Testis (tissue), 2 donors: ENCODE measurements at regions not wholly inside any gene's neighbourhood (a gene's known extent, or its start where the extent isn't known, plus 50 kb on each side); places are given as distances from the start of the nearest gene placed in this dataset.

Experiments used
- DNase-seq: peaks from one replicate; pipeline ENCODE4 v3.0.0-alpha.2; 2019
- H3K27ac ChIP-seq, 2 donors: fragments of 200-600 bp; sonication (generic); one replicate each; pipeline ENCODE4 v1.5.1; 2019
- H3K27me3 ChIP-seq: fragments of 200-600 bp; sonication (generic); one replicate; pipeline ENCODE4 v1.5.1; 2019
- H3K36me3 ChIP-seq: fragments of 200-600 bp; sonication (generic); one replicate; pipeline ENCODE4 v1.5.1; 2017; ENCODE audit warnings: low read depth; ENCODE audit errors: missing control alignments
- H3K4me1 ChIP-seq: fragments of 200-600 bp; sonication (generic); one replicate; pipeline ENCODE4 v1.5.1; 2019
- H3K4me3 ChIP-seq, 2 donors: fragments of 200-600 bp; sonication (generic); one replicate each; pipeline ENCODE4 v1.5.1; 2017 to 2019
- H3K9me3 ChIP-seq: fragments of 200-600 bp; sonication (generic); one replicate; pipeline ENCODE4 v1.5.1; 2017
- CTCF ChIP-seq, 3 experiments: fragments of 450-650 bp in 2 of 3; fragments of 200-600 bp in 1 of 3; sonication (generic) in 1 of 3; IDR thresholded peaks; one replicate each; pipeline ENCODE4 v1.5.1; 2016 to 2019; ENCODE audit warnings: antibody characterized with exemption in 3 of 3, mild to moderate bottlenecking in 2 of 3, moderate library complexity in 1 of 3
- POLR2A ChIP-seq: fragments of 450-650 bp; IDR thresholded peaks from one replicate; pipeline ENCODE4 v1.6.1; 2017; ENCODE audit warnings: antibody characterized with exemption, mild to moderate bottlenecking, moderate library complexity
- WGBS, 2 donors: methylation state at CpG; one replicate each; pipeline ENCODE4 v1.1.5; 2018; 5-methylcytosine and 5-hydroxymethylcytosine counted together
- intact Hi-C: fragments of 100-400 bp; cut with DNase I; formaldehyde crosslinking; loops from one replicate; pipeline ENCODE4 v1.15.1; 2023; ENCODE audit warnings: low total_unique reads

DNA sequence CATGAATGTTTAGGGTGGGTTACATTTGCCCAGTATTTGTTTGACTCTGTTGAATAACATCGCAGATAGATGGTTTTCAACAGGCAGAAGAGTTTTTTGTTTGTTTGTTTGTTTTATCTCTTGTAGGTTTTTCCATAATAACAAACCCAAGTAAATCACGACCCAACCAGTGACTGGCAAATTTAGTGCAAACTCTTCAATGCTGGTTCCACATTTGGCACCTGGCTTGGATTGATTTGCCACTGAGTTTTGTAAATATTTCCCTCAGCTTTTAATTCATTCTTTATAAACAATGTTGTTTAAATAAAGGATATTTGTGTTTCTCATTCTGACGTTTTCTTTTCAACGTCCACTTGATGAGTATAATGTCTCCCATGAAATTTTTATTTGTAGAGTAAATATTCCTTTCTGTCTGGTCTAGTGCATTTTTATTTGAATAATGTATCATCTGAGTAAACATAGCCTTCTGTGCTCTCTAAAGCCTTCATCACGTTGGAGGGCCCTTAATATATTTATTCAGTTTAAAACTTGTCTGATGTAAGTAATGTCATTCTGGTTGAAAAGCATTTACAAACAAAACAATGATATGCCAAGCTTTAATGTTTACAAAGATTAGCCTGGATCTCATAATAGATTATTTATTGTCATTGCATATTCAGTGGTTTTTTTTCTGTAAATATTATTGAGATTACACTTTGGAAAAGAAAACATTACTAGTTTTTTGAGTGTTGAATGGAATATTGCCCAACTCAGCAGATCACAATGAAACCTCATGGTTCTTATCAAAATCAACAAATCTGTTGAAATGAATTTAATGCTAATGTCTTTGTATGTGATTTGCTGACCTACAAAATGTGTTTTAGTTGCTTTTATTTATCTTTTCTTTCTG lies 90.4 kb upstream of the PEG3 start:
- H3K4me1 ChIP-seq = no peaks in the 10 kb centered on the region
- TF ChIP-seq POLR2A (no peak), CTCF (IDR thresholded peaks at IDR 0.05) (no peak)
- no peak overlapping the region for H3K4me3 ChIP-seq
- no peaks in the 10 kb centered on the region for H3K27me3 ChIP-seq
- intact Hi-C loops = no loop called here
- 55 to 60% methylated on average over 5 of the region's 5 CpGs for WGBS, 2 donors
- no peak for DNase-seq
- no peaks in the 10 kb centered on the region for H3K36me3 ChIP-seq
- H3K27ac ChIP-seq = no peak overlapping the region
- H3K9me3 ChIP-seq = no peaks in the 10 kb centered on the region

GRCh38 chr19:56933014-56933705 lies 92.6 kb upstream of the PEG3 start:
- no peak for DNase-seq
- H3K9me3 ChIP-seq = no peaks in the 10 kb centered on the region
- TF ChIP-seq POLR2A = no peak
- TF ChIP-seq CTCF (IDR thresholded peaks at IDR 0.05) = no peak
- intact Hi-C loops = no loop called here
- H3K4me3 ChIP-seq = no peak overlapping the region
- H3K36me3 ChIP-seq = no peaks in the 10 kb centered on the region
- no peaks in the 10 kb centered on the region for H3K27me3 ChIP-seq
- 71 to 79% methylated on average over 13 of the region's 13 CpGs for WGBS, 2 donors
- no peaks in the 10 kb centered on the region for H3K4me1 ChIP-seq
- no peak overlapping the region for H3K27ac ChIP-seq

DNA sequence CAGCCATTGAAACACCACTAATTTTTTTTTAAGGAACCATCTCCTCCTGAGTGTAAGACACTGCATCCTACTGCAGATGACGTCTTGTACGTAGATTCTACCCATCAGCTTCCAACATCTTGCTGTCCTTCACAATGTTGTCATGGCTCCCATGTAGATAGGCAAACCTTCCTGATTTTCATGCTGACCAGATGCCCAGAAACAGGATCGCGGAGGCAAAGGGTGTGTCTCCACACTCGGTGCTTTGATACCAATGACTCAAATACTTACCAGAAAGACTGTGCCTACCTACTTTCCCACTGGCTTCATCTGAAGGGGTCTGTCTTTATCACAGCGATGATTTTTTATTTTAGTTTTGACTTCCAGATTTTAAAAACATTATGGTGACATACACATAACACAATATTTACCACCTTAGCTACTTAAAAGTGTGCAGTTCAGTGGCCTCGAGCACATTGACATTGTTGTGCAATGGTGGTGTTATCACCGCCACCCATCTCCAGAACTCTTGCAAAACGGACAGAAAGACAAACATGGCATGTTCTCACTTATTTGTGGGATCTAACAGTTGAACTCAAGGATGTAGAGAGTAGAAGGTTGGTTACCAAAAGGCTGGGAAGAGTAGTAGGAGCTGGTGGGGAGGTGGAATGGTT lies 94.0 kb upstream of the PEG3 start:
- 87 to 88% methylated on average over 9 of the region's 9 CpGs for WGBS, 2 donors
- Histone ChIP-seq H3K9me3 (no peaks in the 10 kb centered on the region), H3K4me1 (no peaks in the 10 kb centered on the region), H3K4me3 (no peak overlapping the region), H3K36me3 (no peaks in the 10 kb centered on the region), H3K27ac (no peak overlapping the region), H3K27me3 (no peaks in the 10 kb centered on the region)
- TF ChIP-seq CTCF (IDR thresholded peaks at IDR 0.05) = no peak
- TF ChIP-seq POLR2A = no peak
- intact Hi-C loops = no loop called here
- DNase-seq = no peak

- TF ChIP-seq CTCF (IDR thresholded peaks at IDR 0.05) (no peak), POLR2A (no peak)
- DNase-seq = no peak
- intact Hi-C loops = no loop called here
- 94 to 96% methylated on average over 11 of the region's 11 CpGs for WGBS, 2 donors
- H3K27ac ChIP-seq = no peak overlapping the region
- H3K4me3 ChIP-seq = no peak overlapping the region
- H3K27me3 ChIP-seq = no peaks in the 10 kb centered on the region
- no peaks in the 10 kb centered on the region for H3K9me3 ChIP-seq
- no peaks in the 10 kb centered on the region for H3K4me1 ChIP-seq
- H3K36me3 ChIP-seq = no peaks in the 10 kb centered on the region
Measured at GRCh38 chr19:56939951-56940350, 99.4 kb upstream of the PEG3 start.
